HCT116 (cell line): ENCODE measurements at regions not wholly inside any gene's neighbourhood (a gene's known extent, or its start where the extent isn't known, plus 50 kb on each side); places are given as distances from the start of the nearest gene placed in this dataset.

Source experiments
- ATAC-seq: fragments of 200-7000 bp; cut with Tn5 transposase; 2 replicates; pipeline ENCODE4 v1.9.1; 2020; ENCODE audit warnings: mild to moderate bottlenecking, moderate library complexity
- BruUV-seq: library from RNA; stranded (reverse); fragments of 400-500 nt; replicated peaks from 2 replicates; lab custom pipeline; 2021; lab: Mats Ljungman, UMichigan
- CTCF ChIA-PET: fragments of 300-600 bp; sonication (Branson Sonifier 250); formaldehyde crosslinking; loops from one replicate; lab custom pipeline; 2021; ENCODE audit warnings: antibody characterized with exemption; lab: Charles Lee
- POLR2A ChIA-PET: fragments of 300-600, 350-600 bp; sonication (Branson Sonifier 250); formaldehyde crosslinking; loops from one replicate; lab custom pipeline; 2021; ENCODE audit warnings: antibody characterized with exemption; lab: Charles Lee
- RAD21 ChIA-PET, 2 experiments: fragments of 300-600 bp; sonication (Branson Sonifier 250); formaldehyde crosslinking; loops; one replicate each; lab custom pipeline; 2023; ENCODE audit warnings: low total read pairs in 2 of 2; ENCODE audit not compliant: uncharacterized antibody in 2 of 2, unreplicated experiment in 2 of 2, low non-redundant PET in 1 of 2; lab: Charles Lee
- DNase-seq: peaks from one replicate; pipeline ENCODE4 v3.0.0-alpha.2; 2010; ENCODE audit warnings: low read depth, low spot score
- H2AFZ ChIP-seq: fragments of 200-600 bp; shearing (Covaris generic), sonication (generic); 2 replicates; pipeline ENCODE4 v1.6.1; 2017; ENCODE audit warnings: low read depth, mixed run types, mixed read lengths, antibody characterized with exemption, low read length; ENCODE audit not compliant: poor library complexity, severe bottlenecking
- H3K27ac ChIP-seq: 2 replicates; pipeline ENCODE4 v1.5.1; 2012; ENCODE audit warnings: low read depth, low read length
- H3K27me3 ChIP-seq: fragments of 200-600 bp; sonication (generic); 2 replicates; pipeline ENCODE4 v1.6.1; 2016; ENCODE audit warnings: mixed run types, low read length, mixed read lengths; ENCODE audit not compliant: insufficient read depth
- H3K36me3 ChIP-seq, 2 experiments: fragments of 200-500 bp in 1 of 2; fragments of 200-600 bp in 1 of 2; sonication (Bioruptor generic) in 1 of 2; sonication (generic) in 1 of 2; 2 replicates each; pipeline versions ENCODE4 v1.5.1 to v1.6.1; 2014 to 2016; ENCODE audit warnings: low read length in 2 of 2, inconsistent platforms in 1 of 2, mixed read lengths in 1 of 2, mixed run types in 1 of 2; ENCODE audit not compliant: insufficient read depth in 2 of 2, control insufficient read depth in 1 of 2
- H3K4me1 ChIP-seq, 2 experiments: fragments of 200-600 bp in 1 of 2; sonication (generic) in 1 of 2; 2 replicates each; pipeline versions ENCODE4 v1.5.1 to v1.6.1; 2012 to 2017; ENCODE audit warnings: low read length in 2 of 2, inconsistent platforms in 1 of 2, mild to moderate bottlenecking in 1 of 2, mixed read lengths in 1 of 2, mixed run types in 1 of 2, moderate library complexity in 1 of 2; ENCODE audit not compliant: insufficient read depth in 2 of 2, control insufficient read depth in 1 of 2
- H3K4me2 ChIP-seq: fragments of 200-600 bp; sonication (generic); 2 replicates; pipeline ENCODE4 v1.6.1; 2017; ENCODE audit warnings: mixed run types, low read length, mixed read lengths
- H3K4me3 ChIP-seq, 2 experiments: fragments of 200-600 bp in 1 of 2; sonication (generic) in 1 of 2; replicated peaks in 1 of 2; 2 replicates each; pipeline ENCODE4 v1.5.1; 2011 to 2016; ENCODE audit warnings: low read length in 2 of 2, control low read depth in 1 of 2, low read depth in 1 of 2, mild to moderate bottlenecking in 1 of 2, mixed read lengths in 1 of 2, mixed run types in 1 of 2
- H3K79me2 ChIP-seq: fragments of 200-600 bp; sonication (generic); 2 replicates; pipeline ENCODE4 v1.6.1; 2017; ENCODE audit warnings: mild to moderate bottlenecking, mixed run types, low read length, moderate library complexity, mixed read lengths; ENCODE audit not compliant: insufficient read depth
- H3K9ac ChIP-seq: fragments of 200-600 bp; sonication (generic); 2 replicates; pipeline ENCODE4 v1.6.1; 2016; ENCODE audit warnings: low read length, mixed read lengths
- H3K9me2 ChIP-seq: fragments of 200-600 bp; sonication (generic), shearing (Covaris generic); 2 replicates; pipeline ENCODE4 v1.6.1; 2017; ENCODE audit warnings: mixed run types, mild to moderate bottlenecking, moderate library complexity; ENCODE audit not compliant: insufficient read depth
- H3K9me3 ChIP-seq, 2 experiments: fragments of 200-500 bp in 1 of 2; fragments of 200-600 bp in 1 of 2; sonication (Bioruptor generic) in 1 of 2; sonication (generic) in 1 of 2; 2 replicates each; pipeline ENCODE4 v1.6.1; 2014 to 2017; ENCODE audit warnings: low read length in 2 of 2, mixed read lengths in 2 of 2, inconsistent platforms in 1 of 2, low read depth in 1 of 2, mild to moderate bottlenecking in 1 of 2, mixed run types in 1 of 2, moderate library complexity in 1 of 2; ENCODE audit not compliant: control insufficient read depth in 1 of 2, insufficient read depth in 1 of 2
- H4K20me1 ChIP-seq: fragments of 200-600 bp; sonication (generic), shearing (Covaris generic); 2 replicates; pipeline ENCODE4 v1.6.1; 2017; ENCODE audit warnings: mixed run types, mild to moderate bottlenecking, moderate library complexity; ENCODE audit not compliant: insufficient read depth
- CBX3 ChIP-seq: IDR thresholded peaks from 2 replicates; pipeline ENCODE4 v1.6.1; 2012; ENCODE audit warnings: low read depth
- CEBPB ChIP-seq: IDR thresholded peaks from 2 replicates; pipeline ENCODE4 v1.6.1; 2012; ENCODE audit warnings: low read depth
- ELF1 ChIP-seq: IDR thresholded peaks from 2 replicates; pipeline ENCODE4 v1.6.1; 2012; ENCODE audit warnings: low read depth, borderline replicate concordance
- EZH2 ChIP-seq: fragments of 200-600 bp; sonication (generic); IDR thresholded peaks from 2 replicates; pipeline ENCODE4 v1.6.1; 2017; ENCODE audit warnings: antibody characterized with exemption, mixed run types
- EZH2phosphoT487 ChIP-seq: fragments of 200-600 bp; IDR thresholded peaks from 2 replicates; pipeline ENCODE4 v1.6.1; 2018; ENCODE audit warnings: antibody characterized with exemption, borderline replicate concordance
- FOSL1 ChIP-seq: IDR thresholded peaks from 2 replicates; pipeline ENCODE4 v1.6.1; 2012; ENCODE audit warnings: low read depth
- JUND ChIP-seq: IDR thresholded peaks from 2 replicates; pipeline ENCODE4 v1.6.1; 2012
- POLR2A ChIP-seq: IDR thresholded peaks from 2 replicates; pipeline ENCODE4 v1.7.0; 2011; ENCODE audit warnings: borderline replicate concordance; ENCODE audit not compliant: insufficient read depth, insufficient read length; ENCODE audit errors: extremely low read depth
- RAD21 ChIP-seq: IDR thresholded peaks from 2 replicates; pipeline ENCODE4 v1.6.1; 2012; ENCODE audit warnings: low read depth, mild to moderate bottlenecking
- SIN3A ChIP-seq: IDR thresholded peaks from 2 replicates; pipeline ENCODE4 v1.6.1; 2012; ENCODE audit warnings: low read depth
- SP1 ChIP-seq: IDR thresholded peaks from 2 replicates; pipeline ENCODE4 v1.6.1; 2012; ENCODE audit warnings: low read depth
- TCF7L2 ChIP-seq: IDR thresholded peaks from 2 replicates; pipeline ENCODE4 v1.7.0; 2011; ENCODE audit warnings: borderline replicate concordance, inconsistent platforms; ENCODE audit not compliant: insufficient read depth, insufficient read length; ENCODE audit errors: extremely low read depth
- ZFX ChIP-seq: fragments of 450-650 bp; IDR thresholded peaks from 2 replicates; pipeline ENCODE4 v1.6.1; 2017
- ZNF274 ChIP-seq: fragments of 200-500 bp; sonication (Bioruptor generic); IDR thresholded peaks from 2 replicates; pipeline ENCODE4 v1.6.1; 2014; ENCODE audit warnings: mild to moderate bottlenecking, low read depth, low read length, inconsistent platforms
- intact Hi-C: fragments of 100-400 bp; cut with micrococcal nuclease; formaldehyde crosslinking; loops from 2 replicates; pipeline ENCODE4 v1.10.0; 2022
- TF ChIP-seq, protein P1 (sequence below): IDR thresholded peaks from 2 replicates; pipeline ENCODE4 v1.6.1; 2012
- TF ChIP-seq, protein P2 (sequence below): IDR thresholded peaks from 2 replicates; pipeline ENCODE4 v1.6.1; 2012

DNA sequence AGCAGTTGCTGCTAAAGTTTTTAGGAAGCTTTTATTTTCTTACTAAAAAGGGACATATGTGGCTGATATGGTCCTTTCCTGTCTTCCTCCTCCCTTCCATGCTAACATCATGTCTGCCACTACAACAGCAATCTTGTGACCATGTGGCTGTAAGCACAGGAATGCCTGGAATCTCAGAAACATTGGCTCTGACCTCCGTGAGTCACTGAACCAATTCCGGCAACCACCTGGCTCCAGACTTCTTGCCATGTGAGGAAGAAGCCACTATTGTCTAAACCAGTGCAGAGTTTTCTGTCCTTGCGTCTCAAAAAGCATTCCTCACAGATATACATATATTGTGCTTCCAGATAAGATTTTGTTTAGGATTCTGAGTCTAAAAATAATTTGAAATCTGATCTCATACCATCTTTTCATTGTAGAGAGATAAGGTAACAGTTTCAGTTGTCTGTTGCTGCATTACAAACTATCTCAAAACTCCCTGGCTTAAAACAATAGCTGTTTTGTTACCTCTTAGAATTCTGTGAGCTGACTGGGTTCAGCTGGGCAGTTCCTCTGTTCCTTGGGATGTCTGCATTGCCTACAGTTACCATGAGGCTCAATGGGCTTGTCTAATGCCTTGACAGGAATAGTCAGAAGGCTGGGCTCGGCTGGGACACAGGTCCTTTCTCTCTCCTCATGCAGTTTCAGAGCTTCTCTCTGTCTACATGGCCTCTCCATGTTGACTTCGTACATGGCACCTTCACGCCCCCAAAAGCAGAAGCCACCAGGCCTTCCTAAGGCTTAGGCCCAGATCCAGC is 77.3 kb upstream of the MAGI1 start:
- Histone ChIP-seq H3K9ac (peak overlapping the region; percentile 10), H3K4me3 (no peak overlapping the region), H3K36me3 (no peaks in the 10 kb centered on the region), H3K27ac (no peak overlapping the region), H3K9me2 (no peaks in the 10 kb centered on the region)
- ChIA-PET CTCF (interaction anchor here (1.2 kb wide), 1 partner anchor 23 kb away, joined by 4 read pairs; no protein-coding TSS in a partner anchor), RAD21 (no interaction called here)
- ATAC-seq (peak; percentile 88), DNase-seq (peak; percentile 64)
- no TSS peak for BruUV-seq
- no peak for TF ChIP-seq RAD21
- no peak for TF ChIP-seq EZH2
- TF ChIP-seq, protein P1, sequence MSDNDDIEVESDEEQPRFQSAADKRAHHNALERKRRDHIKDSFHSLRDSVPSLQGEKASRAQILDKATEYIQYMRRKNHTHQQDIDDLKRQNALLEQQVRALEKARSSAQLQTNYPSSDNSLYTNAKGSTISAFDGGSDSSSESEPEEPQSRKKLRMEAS, result peak; percentile 91
- TF ChIP-seq TCF7L2, result no peak
- TF ChIP-seq SP1, result peak; percentile 54
- peak; percentile 28; the same call in 1 of the 2 replicates for TF ChIP-seq JUND
- TF ChIP-seq POLR2A, result no peak
- peak; percentile 32; the same call in 1 of the 2 replicates for TF ChIP-seq FOSL1
- TF ChIP-seq ELF1, result no peak
- TF ChIP-seq CBX3, result peak; percentile 66; the same call in 1 of the 2 replicates
- TF ChIP-seq ZFX, result peak; percentile 31
- TF ChIP-seq, all 23 proteins: peak for 6
- no peaks in the 10 kb centered on the region for H3K79me2 ChIP-seq
- POLR2A ChIA-PET, result no interaction called here
- peak overlapping the region; percentile 57 for H3K4me2 ChIP-seq
- H4K20me1 ChIP-seq, result no peaks in the 10 kb centered on the region
- peaks cover 13 to 18% of the 10 kb centered on the region in 2 experiments; a peak in 3 of 4 replicates for H3K4me1 ChIP-seq
- H3K9me3 ChIP-seq, result no peaks in the 10 kb centered on the region
- H3K27me3 ChIP-seq, result no peaks in the 10 kb centered on the region
- intact Hi-C loops, result no loop called here
- H2AFZ ChIP-seq, result peak overlapping the region; percentile 85

DNA sequence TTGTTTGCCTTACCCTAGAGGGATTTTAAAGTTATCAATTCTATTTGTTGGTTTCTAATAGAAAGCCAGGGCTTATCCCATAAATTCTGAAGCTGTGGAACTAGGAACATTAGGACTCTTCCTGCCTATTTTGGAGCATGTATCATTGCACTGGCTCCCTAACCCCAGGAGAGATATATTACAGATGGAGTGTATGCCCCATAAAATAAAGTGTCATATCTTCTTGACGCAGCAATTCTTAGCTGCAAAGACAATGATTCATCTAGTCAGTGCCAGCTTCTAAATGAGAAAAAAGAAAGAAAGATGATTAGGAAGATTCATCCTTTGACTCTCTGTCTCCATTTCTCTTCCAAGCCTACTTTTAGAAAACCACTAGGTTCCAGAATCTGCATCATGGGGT is 74.8 kb upstream of the MAGI1 start:
- Histone ChIP-seq H3K4me1 (peaks cover 13 to 18% of the 10 kb centered on the region in 2 experiments; a peak in 3 of 4 replicates), H4K20me1 (no peaks in the 10 kb centered on the region), H3K4me3 (no peak overlapping the region), H3K27me3 (no peaks in the 10 kb centered on the region), H3K4me2 (no peak overlapping the region), H3K79me2 (no peaks in the 10 kb centered on the region), H3K9me3 (no peaks in the 10 kb centered on the region), H2AFZ (no peak overlapping the region), H3K9ac (no peak overlapping the region), H3K9me2 (no peaks in the 10 kb centered on the region), H3K36me3 (no peaks in the 10 kb centered on the region), H3K27ac (no peak overlapping the region)
- POLR2A ChIA-PET, result no interaction called here
- intact Hi-C loops, result no loop called here
- BruUV-seq, result no TSS peak
- no peak for DNase-seq
- CTCF ChIA-PET, result no interaction called here
- ATAC-seq, result no peak
- RAD21 ChIA-PET, result interaction anchor here in 1 of 2 experiments (0.7 kb wide), 1 partner anchor 84 kb away, joined by 5 read pairs; no protein-coding TSS in a partner anchor
- TF ChIP-seq SP1 (no peak), EZH2phosphoT487 (no peak), SIN3A (no peak), ZNF274 (no peak), EZH2 (no peak), TCF7L2 (no peak), CEBPB (no peak)
- TF ChIP-seq, protein P2, sequence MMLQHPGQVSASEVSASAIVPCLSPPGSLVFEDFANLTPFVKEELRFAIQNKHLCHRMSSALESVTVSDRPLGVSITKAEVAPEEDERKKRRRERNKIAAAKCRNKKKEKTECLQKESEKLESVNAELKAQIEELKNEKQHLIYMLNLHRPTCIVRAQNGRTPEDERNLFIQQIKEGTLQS, result no peak
